Esophagus (tissue), 2 donors: ENCODE measurements at regions not wholly inside any gene's neighbourhood (a gene's known extent, or its start where the extent isn't known, plus 50 kb on each side); places are given as distances from the start of the nearest gene placed in this dataset.
"Not testable (repeated sequence)": the region's sequence is repeated elsewhere in the genome, so short reads cannot be mapped to it uniquely, and the experiment has no call there.

ENCODE experiments used
- H3K27ac ChIP-seq, 2 donors: one replicate each; pipeline ENCODE4 v1.5.1; 2013; ENCODE audit warnings: low read depth in 2 of 2, mild to moderate bottlenecking in 2 of 2, inconsistent platforms in 1 of 2, low read length in 1 of 2, moderate library complexity in 1 of 2
- H3K27me3 ChIP-seq, 2 donors: one replicate each; pipeline ENCODE4 v1.6.1; 2013; ENCODE audit warnings: low read length in 2 of 2, control low read depth in 1 of 2, mild to moderate bottlenecking in 1 of 2; ENCODE audit not compliant: insufficient read depth in 2 of 2, control insufficient read depth in 1 of 2
- H3K36me3 ChIP-seq, 2 donors: one replicate each; pipeline ENCODE4 v1.6.1; 2013; ENCODE audit warnings: low read length in 1 of 2; ENCODE audit not compliant: control insufficient read depth in 2 of 2, insufficient read depth in 2 of 2
- H3K4me1 ChIP-seq, 2 donors: one replicate each; pipeline ENCODE4 v1.6.1; 2013; ENCODE audit warnings: low read length in 1 of 2; ENCODE audit not compliant: control insufficient read depth in 2 of 2, insufficient read depth in 2 of 2
- H3K4me3 ChIP-seq, 2 donors: one replicate each; pipeline ENCODE4 v1.5.1; 2013; ENCODE audit warnings: low read length in 2 of 2, mild to moderate bottlenecking in 2 of 2, low read depth in 1 of 2, moderate library complexity in 1 of 2
- H3K9me3 ChIP-seq, 2 donors: one replicate each; pipeline ENCODE4 v1.6.1; 2013; ENCODE audit warnings: mild to moderate bottlenecking in 2 of 2, low read depth in 1 of 2, low read length in 1 of 2, moderate library complexity in 1 of 2; ENCODE audit not compliant: control insufficient read depth in 2 of 2, insufficient read depth in 1 of 2
- WGBS, 2 donors: extraction: QIAGEN DNeasy Blood & Tissue Kit; methylation state at CpG; one replicate each; pipeline ENCODE4 v1.1.7; 2013; 5-methylcytosine and 5-hydroxymethylcytosine counted together
- donor health status: healthy with polysubstance abuse.
- donor health status: Bipolar disorder and iron deficiency.

GRCh38 chr9:138211544-138212219 lies 334.1 kb downstream of the CACNA1B start:
- not testable (repeated sequence) for H3K9me3 ChIP-seq, H3K4me1 ChIP-seq, H3K36me3 ChIP-seq, H3K27me3 ChIP-seq, H3K4me3 ChIP-seq, H3K27ac ChIP-seq
- 47 to 49% methylated on average over 7 of the region's 7 CpGs for WGBS, 2 donors

DNA sequence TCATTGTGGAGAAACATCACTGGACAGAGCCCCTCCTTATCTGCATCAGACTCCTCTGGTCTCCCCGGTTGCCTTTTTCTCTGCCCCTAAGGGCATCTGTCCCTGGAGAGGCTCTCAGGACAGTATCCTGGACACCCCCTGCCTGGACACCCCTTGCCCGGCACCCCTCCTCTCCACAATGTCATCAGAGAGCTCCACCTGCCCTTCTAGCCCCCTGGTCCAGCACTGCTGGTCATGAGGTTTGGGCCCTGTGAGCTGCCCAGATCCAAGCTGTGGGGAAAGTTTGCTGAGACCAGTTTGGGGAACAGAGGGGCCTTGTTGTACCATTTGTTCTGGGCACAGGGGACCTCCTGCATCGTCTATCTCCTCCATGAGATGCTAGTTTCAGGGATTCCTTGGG lies 335.2 kb downstream of the CACNA1B start:
- H3K9me3 ChIP-seq, H3K27ac ChIP-seq, H3K4me3 ChIP-seq, H3K36me3 ChIP-seq, H3K4me1 ChIP-seq, H3K27me3 ChIP-seq: not testable (repeated sequence)
- WGBS, 2 donors = 93 to 100% methylated on average over 1 of the region's 3 CpGs

GRCh38 chr9:138213748-138214147 lies 336.2 kb downstream of the CACNA1B start:
- not testable (repeated sequence) for H3K36me3 ChIP-seq, H3K4me3 ChIP-seq, H3K4me1 ChIP-seq, H3K27ac ChIP-seq, H3K27me3 ChIP-seq, H3K9me3 ChIP-seq
- WGBS, 2 donors = 26 to 56% methylated on average over 3 to 4 of the region's 6 CpGs

DNA sequence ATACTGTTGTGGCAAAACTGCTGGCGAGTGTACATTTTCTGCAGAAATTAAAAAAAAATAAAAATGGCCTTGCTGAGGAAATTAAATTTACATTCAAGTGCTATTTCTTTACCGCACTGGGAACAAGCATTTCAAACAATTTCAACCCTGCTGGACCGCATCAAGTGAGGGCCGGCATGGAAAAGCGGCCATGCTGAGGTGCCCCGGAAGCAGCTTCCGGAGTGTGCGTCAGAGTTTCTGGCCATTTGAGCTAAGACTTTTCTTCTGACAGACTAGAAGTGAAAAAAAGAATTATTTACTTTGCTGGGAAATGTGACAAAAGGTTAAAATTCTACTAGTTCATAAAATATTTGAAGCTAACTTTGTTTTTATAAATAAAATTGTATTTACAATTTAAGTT lies 337.0 kb downstream of the CACNA1B start:
- not testable (repeated sequence) for H3K27me3 ChIP-seq, H3K9me3 ChIP-seq, H3K4me1 ChIP-seq, H3K36me3 ChIP-seq, H3K4me3 ChIP-seq, H3K27ac ChIP-seq
- WGBS, 2 donors = 71 to 92% methylated on average over 8 of the region's 8 CpGs

- H3K9me3 ChIP-seq, H3K36me3 ChIP-seq, H3K4me1 ChIP-seq, H3K27me3 ChIP-seq, H3K27ac ChIP-seq, H3K4me3 ChIP-seq: not testable (repeated sequence)
- no CpG with 5 or more reads among the region's 2 CpGs for WGBS, 2 donors
Measured at GRCh38 chr9:138215588-138215987, 338.0 kb downstream of the CACNA1B start.

- not testable (repeated sequence) for H3K4me1 ChIP-seq, H3K27me3 ChIP-seq, H3K36me3 ChIP-seq, H3K4me3 ChIP-seq, H3K9me3 ChIP-seq
- WGBS, 2 donors = 66 to 69% methylated on average over 6 of the region's 9 CpGs
- H3K27ac ChIP-seq = peak overlapping the region in 1 of 2 donors; percentile 30
Measured at GRCh38 chr9:138216817-138217216, 339.2 kb downstream of the CACNA1B start.

GRCh38 chr9:138217284-138217850 lies 339.8 kb downstream of the CACNA1B start:
- H3K36me3 ChIP-seq, H3K9me3 ChIP-seq, H3K4me1 ChIP-seq, H3K27me3 ChIP-seq: not testable (repeated sequence)
- peak overlapping the region in 1 of 2 donors; percentile 65 for H3K27ac ChIP-seq
- 26 to 46% methylated on average over 2 to 3 of the region's 5 CpGs for WGBS, 2 donors
- H3K4me3 ChIP-seq = peak overlapping the region in 1 of 2 donors; percentile 19

DNA sequence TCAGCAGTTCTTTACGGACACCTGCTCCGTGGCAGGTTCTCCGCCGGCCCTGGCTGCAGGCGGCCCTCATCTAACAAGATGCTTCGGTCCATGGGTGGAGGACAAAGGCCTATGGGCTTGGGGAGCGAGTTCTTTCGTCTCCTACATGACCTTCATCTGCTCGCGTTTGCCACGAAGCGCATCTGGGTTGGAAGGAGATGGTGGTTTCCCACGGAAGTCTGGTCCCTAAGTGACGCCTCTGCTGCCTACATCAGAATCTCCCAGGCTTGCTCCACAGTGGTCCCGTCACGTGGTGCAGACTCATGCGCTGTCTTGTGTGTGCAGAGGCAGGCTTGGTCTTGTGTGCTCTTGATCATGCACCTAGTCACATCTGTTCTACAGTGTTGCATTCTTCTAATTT lies 341.7 kb downstream of the CACNA1B start:
- not testable (repeated sequence) for H3K27me3 ChIP-seq, H3K9me3 ChIP-seq, H3K36me3 ChIP-seq, H3K27ac ChIP-seq, H3K4me3 ChIP-seq, H3K4me1 ChIP-seq
- 69 to 75% methylated on average over 17 of the region's 17 CpGs for WGBS, 2 donors

GRCh38 chr9:138221446-138222054 lies 344.0 kb downstream of the CACNA1B start:
- not testable (repeated sequence) for H3K4me3 ChIP-seq, H3K27ac ChIP-seq, H3K4me1 ChIP-seq, H3K36me3 ChIP-seq, H3K27me3 ChIP-seq, H3K9me3 ChIP-seq
- 59 to 72% methylated on average over 4 to 5 of the region's 18 CpGs for WGBS, 2 donors

GRCh38 chr9:138237099-138237498 lies 359.5 kb downstream of the CACNA1B start:
- H3K36me3 ChIP-seq, H3K4me3 ChIP-seq, H3K9me3 ChIP-seq, H3K4me1 ChIP-seq, H3K27ac ChIP-seq, H3K27me3 ChIP-seq: not testable (repeated sequence)
- WGBS, 2 donors = no CpG with 5 or more reads among the region's 2 CpGs
